Fibroblast of mammary gland (primary cell): ENCODE measurements at regions not wholly inside any gene's neighbourhood (a gene's known extent, or its start where the extent isn't known, plus 50 kb on each side); places are given as distances from the start of the nearest gene placed in this dataset.
A peak's percentile ranks its signal among the peaks of the same experiment; 100 is the strongest.

Experiments
- DNase-seq: peaks from one replicate; pipeline ENCODE4 v3.0.0-alpha.2; 2010; ENCODE audit warnings: low read depth
- H3K4me3 ChIP-seq: 2 replicates; pipeline ENCODE4 v1.5.1; 2011; ENCODE audit warnings: low read depth, mild to moderate bottlenecking, low read length, moderate library complexity; ENCODE audit not compliant: control insufficient read depth
- TF ChIP-seq, protein P1 (sequence below): conservative IDR thresholded peaks from 2 replicates; pipeline ENCODE4 v1.5.1; 2011; ENCODE audit warnings: low read depth, low read length, inconsistent platforms; ENCODE audit not compliant: control insufficient read depth, insufficient read depth

DNA sequence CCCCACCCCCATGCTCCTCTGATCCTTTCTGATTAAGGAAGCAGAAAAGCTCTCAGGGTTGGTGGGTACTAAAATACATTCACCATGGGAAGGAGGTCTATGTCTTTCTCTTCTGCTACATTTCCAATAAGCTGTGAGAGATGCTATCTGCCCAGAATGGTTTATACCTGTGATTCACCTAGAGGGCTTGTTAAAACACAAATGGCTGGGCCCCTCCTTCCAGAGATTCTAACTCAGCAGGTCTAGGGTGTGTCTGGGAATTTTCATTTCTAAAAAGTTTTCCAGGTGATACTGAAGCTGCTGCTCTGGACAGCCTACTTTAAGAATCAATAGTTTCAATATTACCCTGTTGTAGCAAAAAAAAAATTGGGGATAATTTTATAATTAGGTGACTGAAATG is 772.2 kb upstream of the ZEB2 start:
- TF ChIP-seq, protein P1, sequence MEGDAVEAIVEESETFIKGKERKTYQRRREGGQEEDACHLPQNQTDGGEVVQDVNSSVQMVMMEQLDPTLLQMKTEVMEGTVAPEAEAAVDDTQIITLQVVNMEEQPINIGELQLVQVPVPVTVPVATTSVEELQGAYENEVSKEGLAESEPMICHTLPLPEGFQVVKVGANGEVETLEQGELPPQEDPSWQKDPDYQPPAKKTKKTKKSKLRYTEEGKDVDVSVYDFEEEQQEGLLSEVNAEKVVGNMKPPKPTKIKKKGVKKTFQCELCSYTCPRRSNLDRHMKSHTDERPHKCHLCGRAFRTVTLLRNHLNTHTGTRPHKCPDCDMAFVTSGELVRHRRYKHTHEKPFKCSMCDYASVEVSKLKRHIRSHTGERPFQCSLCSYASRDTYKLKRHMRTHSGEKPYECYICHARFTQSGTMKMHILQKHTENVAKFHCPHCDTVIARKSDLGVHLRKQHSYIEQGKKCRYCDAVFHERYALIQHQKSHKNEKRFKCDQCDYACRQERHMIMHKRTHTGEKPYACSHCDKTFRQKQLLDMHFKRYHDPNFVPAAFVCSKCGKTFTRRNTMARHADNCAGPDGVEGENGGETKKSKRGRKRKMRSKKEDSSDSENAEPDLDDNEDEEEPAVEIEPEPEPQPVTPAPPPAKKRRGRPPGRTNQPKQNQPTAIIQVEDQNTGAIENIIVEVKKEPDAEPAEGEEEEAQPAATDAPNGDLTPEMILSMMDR, result no peak
- DNase-seq, result no peak
- H3K4me3 ChIP-seq, result no peak overlapping the region

DNA sequence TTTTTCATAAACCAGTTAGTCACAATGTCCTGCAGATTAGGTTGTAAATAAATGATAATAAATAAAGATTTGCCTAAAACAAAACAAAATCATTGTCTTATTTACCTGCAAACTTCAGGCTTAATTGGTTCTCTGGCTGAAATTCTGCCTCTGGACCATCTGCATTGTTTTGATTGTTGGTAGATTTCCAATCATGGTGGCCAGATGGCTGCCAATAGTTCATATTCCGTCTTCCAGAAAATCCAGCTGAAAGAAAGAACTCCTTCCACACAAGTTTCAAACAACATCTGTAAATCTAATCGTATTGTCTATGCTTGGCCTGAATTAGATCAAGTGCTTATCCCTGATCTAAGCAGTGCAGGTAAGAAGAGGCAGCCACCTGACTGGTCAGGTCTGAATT is 771.1 kb upstream of the ZEB2 start:
- no peak overlapping the region for H3K4me3 ChIP-seq
- TF ChIP-seq, protein P1, result no peak
- no peak for DNase-seq

DNA sequence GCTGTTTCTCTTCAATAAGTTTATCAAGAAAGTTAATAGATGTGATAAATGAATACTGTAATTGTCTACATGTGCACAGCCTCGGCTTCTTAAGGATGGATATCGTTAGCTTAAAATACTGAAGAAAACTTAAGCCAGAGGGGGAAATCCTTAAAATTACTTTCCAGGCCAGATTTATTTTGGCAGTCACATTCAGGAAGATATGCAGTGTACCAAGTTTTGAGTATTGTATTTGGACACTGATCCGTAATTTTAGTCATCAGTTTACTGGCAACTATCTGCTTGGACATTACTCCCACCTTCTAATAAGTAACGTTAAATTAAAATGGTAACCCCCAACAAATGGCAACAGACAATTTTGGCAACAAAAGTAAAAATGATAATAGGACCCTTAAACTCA is 770.0 kb upstream of the ZEB2 start:
- TF ChIP-seq, protein P1, result no peak
- DNase-seq, result no peak
- no peak overlapping the region for H3K4me3 ChIP-seq

DNA sequence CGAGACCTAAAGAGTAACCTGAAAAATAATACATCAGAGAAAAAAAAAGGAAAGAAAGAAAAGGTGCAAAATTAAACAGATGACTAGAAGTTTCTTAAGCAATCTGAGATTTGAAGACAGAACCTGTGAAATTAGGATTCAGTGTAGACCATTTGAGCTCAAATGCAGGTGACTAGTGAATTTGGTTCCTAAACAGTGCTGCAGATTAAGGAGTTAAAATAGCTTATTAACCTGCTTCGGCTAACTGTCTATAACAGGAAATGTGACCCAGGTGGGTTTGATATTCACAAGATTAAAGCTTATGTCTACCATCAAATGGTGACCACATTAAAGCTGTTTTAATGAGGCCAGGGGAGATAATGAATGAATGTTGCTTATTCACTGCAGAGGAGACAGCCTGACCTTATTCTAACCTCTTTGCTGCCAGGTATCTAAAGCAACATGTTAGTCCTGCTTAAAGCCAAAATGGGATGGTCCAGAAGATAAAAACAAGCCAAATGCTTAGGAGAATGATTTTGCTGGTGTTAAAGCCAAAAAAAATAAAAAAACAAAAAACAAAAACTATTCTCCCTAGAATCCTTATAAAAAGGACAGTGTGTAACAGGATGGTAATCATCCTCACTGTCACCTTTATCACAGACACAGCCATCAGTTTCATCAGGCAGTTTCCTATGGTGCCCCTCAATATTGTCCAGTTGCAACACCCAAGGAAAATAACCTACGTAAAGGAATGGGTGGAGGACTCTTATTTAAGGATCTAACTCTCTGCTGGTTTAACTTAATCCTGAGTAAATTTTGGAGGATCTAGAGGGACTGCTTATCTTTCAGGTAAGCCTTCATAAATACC is 769.0 kb upstream of the ZEB2 start:
- no peak for DNase-seq
- TF ChIP-seq, protein P1, result no peak
- H3K4me3 ChIP-seq, result no peak overlapping the region

DNA sequence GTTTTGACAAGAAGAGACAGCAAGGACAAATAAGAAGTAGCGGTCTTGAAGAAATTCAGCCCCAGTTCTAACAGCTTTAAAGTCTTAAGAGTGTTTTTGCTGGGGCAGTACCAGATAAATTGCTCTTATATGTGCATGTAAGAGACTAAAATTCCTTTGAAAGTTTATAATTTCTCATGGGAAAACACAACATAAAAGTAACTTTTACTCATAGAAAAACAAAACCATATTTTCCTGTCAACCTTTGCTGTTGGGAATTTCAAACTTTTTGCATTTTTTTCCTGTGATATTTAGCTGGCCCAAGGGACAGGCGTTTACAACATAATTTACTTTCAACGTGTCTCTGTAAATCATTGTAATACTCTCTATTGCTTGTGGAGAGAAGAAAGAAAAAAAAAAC is 767.8 kb upstream of the ZEB2 start:
- DNase-seq, result peak; percentile 37
- TF ChIP-seq, protein P1, result no peak

DNA sequence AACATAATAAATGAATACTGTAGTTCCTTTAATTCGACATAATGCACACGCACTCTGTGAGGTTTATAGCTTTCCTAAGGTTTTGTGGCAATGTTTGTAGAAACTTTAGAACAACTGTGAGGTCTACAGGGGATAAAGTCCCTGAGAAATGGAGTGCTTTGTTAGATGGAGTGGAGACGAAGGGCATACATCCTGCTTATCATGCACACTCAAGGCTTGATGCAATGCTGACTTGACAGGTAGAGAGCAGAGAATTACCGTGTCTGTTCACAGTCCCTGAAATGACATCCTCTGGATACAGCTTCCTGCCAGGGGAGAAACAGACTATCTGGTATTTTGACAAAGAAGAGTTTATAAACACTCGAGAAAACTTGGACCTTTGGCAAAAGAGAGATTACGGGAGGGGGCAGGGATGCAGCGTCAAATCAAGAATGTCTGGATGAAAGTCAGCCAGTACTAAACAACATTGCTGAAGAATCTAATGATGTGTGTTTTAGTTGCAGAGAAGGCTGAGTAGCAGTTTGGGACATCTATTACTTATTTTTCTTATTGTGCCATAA is 766.9 kb upstream of the ZEB2 start:
- DNase-seq, result no peak
- no peak overlapping the region for H3K4me3 ChIP-seq
- TF ChIP-seq, protein P1, result no peak

More for the DNA sequence above, 767.8 kb upstream of the ZEB2 start:
- H3K4me3 ChIP-seq, result no peak overlapping the region
